ENCODE measurements at regions not wholly inside any gene's neighbourhood (a gene's known extent, or its start where the extent isn't known, plus 50 kb on each side); places are given as distances from the start of the nearest gene placed in this dataset.

- no peak for DNase-seq (ENCODE audit: low spot score)
These were observed 446.3 kb downstream of the SOX6 start for GRCh38 chr11:15909937-15910598.

DNA sequence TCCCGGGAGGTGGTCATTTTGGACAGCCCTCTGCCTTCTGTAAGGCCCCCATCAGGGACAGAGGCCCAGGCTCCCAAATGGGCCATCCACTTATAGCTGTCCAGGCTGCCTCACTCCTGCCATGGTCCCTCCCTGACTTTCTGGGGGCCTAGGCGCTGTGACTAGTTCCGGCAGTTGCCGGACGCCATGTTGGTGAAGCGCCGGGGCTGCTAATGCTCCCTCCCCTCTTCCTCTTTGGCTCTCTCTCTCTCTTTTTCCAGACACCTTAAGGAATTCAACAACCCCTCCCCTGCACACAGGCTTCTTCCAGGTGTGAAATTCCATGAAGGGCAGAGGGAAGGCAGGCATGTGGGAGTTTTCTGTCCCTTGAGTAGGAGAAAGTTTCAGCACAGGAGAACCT, 445.6 kb downstream of the SOX6 start:
- no peak for DNase-seq (ENCODE audit: low spot score)

DNA sequence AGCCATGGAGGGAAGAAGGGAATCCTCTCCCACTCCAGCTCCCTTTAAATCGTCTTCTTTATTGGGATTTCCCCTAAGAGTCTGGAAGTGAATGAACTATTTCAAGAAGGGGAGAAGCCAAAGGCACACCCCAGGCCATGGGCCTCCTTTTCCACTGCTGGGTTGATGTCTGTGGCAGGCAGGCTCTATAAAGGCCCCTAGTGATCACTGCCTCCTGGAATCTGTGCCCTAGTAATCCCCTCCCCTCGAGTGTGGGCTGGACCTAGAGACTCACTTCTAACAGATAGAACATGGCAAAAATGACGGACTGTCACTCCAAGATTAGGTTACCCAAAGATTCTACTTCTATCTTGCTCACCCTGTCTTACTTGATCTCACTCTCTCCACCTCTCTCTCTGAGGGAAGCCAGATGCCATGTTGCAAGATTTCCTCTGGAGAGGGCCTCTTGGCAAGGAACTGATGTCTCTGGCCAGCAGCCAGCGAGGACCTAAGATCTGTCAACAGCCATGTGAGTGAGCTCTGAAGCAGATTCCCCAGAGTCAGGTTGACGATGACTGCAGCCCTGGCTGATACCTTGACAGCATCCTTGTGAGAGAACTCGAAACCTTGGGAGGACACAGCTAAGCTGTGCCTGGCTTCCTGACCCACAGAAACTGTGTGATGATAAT, 444.8 kb downstream of the SOX6 start:
- DNase-seq (ENCODE audit: low spot score): no peak

- no peak for DNase-seq (ENCODE audit: low spot score)
These were observed 444.1 kb downstream of the SOX6 start for GRCh38 chr11:15912291-15912690.

GRCh38 chr11:15912825-15913224, 443.5 kb downstream of the SOX6 start:
- DNase-seq (ENCODE audit: low spot score): no peak

GRCh38 chr11:15913261-15913660, 443.1 kb downstream of the SOX6 start:
- DNase-seq (ENCODE audit: low spot score): no peak

Measured in hematopoietic multipotent progenitor cell treated with erythropoietin and hydrocortisone succinate and interleukin-3 and kit ligand, for 17 days (in vitro differentiated cells).